Prostate gland (tissue), 2 donors: ENCODE measurements at regions not wholly inside any gene's neighbourhood (a gene's known extent, or its start where the extent isn't known, plus 50 kb on each side); places are given as distances from the start of the nearest gene placed in this dataset.

Experiments used
- DNase-seq: peaks from one replicate; pipeline ENCODE4 v3.0.0-alpha.2; 2019; ENCODE audit warnings: low spot score
- H3K27ac ChIP-seq, 2 donors: fragments of 200-600 bp; sonication (generic); 2 replicates each; pipeline ENCODE4 v1.5.1; 2017 to 2019
- H3K27me3 ChIP-seq: fragments of 200-600 bp; sonication (generic); replicated peaks from 2 replicates; pipeline ENCODE4 v1.5.1; 2019; ENCODE audit not compliant: insufficient read depth
- H3K36me3 ChIP-seq, 2 donors: fragments of 200-600 bp; sonication (generic); 1 replicate in 1 of 2; 2 replicates in 1 of 2; pipeline versions ENCODE4 v1.5.1 to v1.8.1; 2017 to 2019
- H3K4me1 ChIP-seq: fragments of 200-600 bp; sonication (generic); replicated peaks from 2 replicates; pipeline ENCODE4 v1.5.1; 2019
- H3K4me3 ChIP-seq, 2 donors: fragments of 200-600 bp; sonication (generic); 2 replicates each; pipeline ENCODE4 v1.5.1; 2017 to 2019
- H3K9me3 ChIP-seq: fragments of 200-600 bp; sonication (generic); 2 replicates; pipeline ENCODE4 v1.5.1; 2017
- CTCF ChIP-seq, 4 experiments: fragments of 200-600 bp in 2 of 4; fragments of 450-650 bp in 2 of 4; sonication (generic) in 2 of 4; IDR thresholded peaks; 1 replicate in 3 of 4; 2 replicates in 1 of 4; pipeline ENCODE4 v1.5.1; 2016 to 2019; ENCODE audit warnings: antibody characterized with exemption in 4 of 4, mild to moderate bottlenecking in 2 of 4, moderate library complexity in 2 of 4
- POLR2A ChIP-seq: fragments of 450-650 bp; IDR thresholded peaks from one replicate; pipeline ENCODE4 v1.6.1; 2016; ENCODE audit warnings: antibody characterized with exemption, mild to moderate bottlenecking
- POLR2AphosphoS5 ChIP-seq: sonication (generic); formaldehyde crosslinking; IDR thresholded peaks from one replicate; pipeline ENCODE4 v1.6.1; 2017; ENCODE audit warnings: antibody characterized with exemption
- WGBS: methylation state at CpG from one replicate; pipeline ENCODE4 v1.1.5; 2018; 5-methylcytosine and 5-hydroxymethylcytosine counted together
- intact Hi-C: fragments of 100-400 bp; cut with DNase I; formaldehyde crosslinking; loops from one replicate; pipeline ENCODE4 v1.14.2; 2022

DNA sequence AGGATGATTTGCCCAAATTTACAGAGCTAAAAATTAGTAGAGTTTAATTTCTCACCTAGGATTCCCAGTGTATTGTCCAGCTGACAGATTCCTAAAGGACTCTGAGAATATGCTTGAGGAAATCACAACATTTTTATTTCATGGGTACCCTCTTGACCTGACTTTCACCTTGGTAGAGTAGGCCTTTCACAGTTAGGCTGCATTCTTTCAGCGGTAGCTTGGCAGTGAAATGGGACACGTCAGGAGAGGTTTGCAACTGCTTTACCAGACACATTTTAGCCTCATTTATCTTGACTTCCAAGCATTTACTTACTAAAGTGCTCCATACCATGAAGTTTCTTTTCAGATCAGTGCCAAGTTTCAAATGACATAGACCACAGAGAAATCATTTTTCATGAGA is 937.9 kb upstream of the LRRTM1 start:
- no peak for TF ChIP-seq CTCF (IDR thresholded peaks at IDR 0.05)
- no peak for TF ChIP-seq POLR2A
- no peak for TF ChIP-seq POLR2AphosphoS5
- 48% methylated on average over 2 of the region's 2 CpGs for WGBS
- no peaks in the 10 kb centered on the region for H3K9me3 ChIP-seq
- no peaks in the 10 kb centered on the region for H3K4me1 ChIP-seq
- intact Hi-C loops = no loop called here
- H3K4me3 ChIP-seq = no peak overlapping the region
- H3K36me3 ChIP-seq = no peaks in the 10 kb centered on the region
- no peaks in the 10 kb centered on the region for H3K27me3 ChIP-seq
- no peak overlapping the region for H3K27ac ChIP-seq
- no peak for DNase-seq

- intact Hi-C loops = no loop called here
- WGBS = 61% methylated on average over 2 of the region's 2 CpGs
- DNase-seq = no peak
Observed at GRCh38 chr2:81238462-81238861, 933.9 kb upstream of the LRRTM1 start.

GRCh38 chr2:81235601-81236000 is 931.0 kb upstream of the LRRTM1 start:
- Histone ChIP-seq H3K9me3 (no peaks in the 10 kb centered on the region), H3K4me3 (no peak overlapping the region), H3K27ac (no peak overlapping the region), H3K27me3 (no peaks in the 10 kb centered on the region), H3K36me3 (no peaks in the 10 kb centered on the region), H3K4me1 (no peaks in the 10 kb centered on the region)
- 85% methylated on average over 1 of the region's 1 CpG for WGBS
- intact Hi-C loops = no loop called here
- DNase-seq = no peak
- TF ChIP-seq POLR2AphosphoS5 = no peak
- TF ChIP-seq CTCF (IDR thresholded peaks at IDR 0.05) = no peak
- TF ChIP-seq POLR2A = no peak

More at GRCh38 chr2:81238462-81238861, 933.9 kb upstream of the LRRTM1 start:
- Histone ChIP-seq H3K36me3 (no peaks in the 10 kb centered on the region), H3K27ac (no peak overlapping the region), H3K9me3 (no peaks in the 10 kb centered on the region), H3K27me3 (no peaks in the 10 kb centered on the region), H3K4me3 (no peak overlapping the region), H3K4me1 (no peaks in the 10 kb centered on the region)
- TF ChIP-seq POLR2AphosphoS5 (no peak), CTCF (IDR thresholded peaks at IDR 0.05) (no peak), POLR2A (no peak)

DNA sequence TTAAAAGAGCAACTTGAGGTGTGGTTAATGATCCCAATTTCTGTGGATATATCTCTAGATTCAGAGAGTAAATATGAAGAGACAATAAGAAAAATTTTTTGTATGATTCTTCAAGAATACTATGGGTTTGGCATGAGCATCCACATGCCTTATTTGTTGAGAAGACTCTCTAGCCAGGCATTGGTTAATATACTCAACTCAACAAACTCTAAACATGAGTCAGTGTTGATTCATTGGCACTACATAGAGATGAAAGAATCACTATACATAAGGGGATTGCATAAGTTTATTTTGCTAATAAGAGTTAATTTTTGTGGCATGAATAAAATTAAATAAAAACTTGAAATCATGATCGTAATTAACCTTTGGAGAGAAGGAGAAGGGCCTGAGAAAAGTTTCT is 930.2 kb upstream of the LRRTM1 start:
- intact Hi-C loops = no loop called here
- H3K9me3 ChIP-seq = no peaks in the 10 kb centered on the region
- TF ChIP-seq POLR2A (no peak), CTCF (IDR thresholded peaks at IDR 0.05) (no peak), POLR2AphosphoS5 (no peak)
- WGBS = 97% methylated on average over 1 of the region's 1 CpG
- DNase-seq = no peak
- no peaks in the 10 kb centered on the region for H3K36me3 ChIP-seq
- H3K4me1 ChIP-seq = no peaks in the 10 kb centered on the region
- H3K4me3 ChIP-seq = no peak overlapping the region
- H3K27ac ChIP-seq = no peak overlapping the region
- no peaks in the 10 kb centered on the region for H3K27me3 ChIP-seq

GRCh38 chr2:81225756-81226155 is 921.2 kb upstream of the LRRTM1 start:
- Histone ChIP-seq H3K27me3 (no peaks in the 10 kb centered on the region), H3K4me1 (no peaks in the 10 kb centered on the region), H3K4me3 (no peak overlapping the region), H3K36me3 (no peaks in the 10 kb centered on the region), H3K27ac (no peak overlapping the region), H3K9me3 (no peaks in the 10 kb centered on the region)
- TF ChIP-seq POLR2AphosphoS5 (no peak), CTCF (IDR thresholded peaks at IDR 0.05) (no peak), POLR2A (no peak)
- intact Hi-C loops = no loop called here
- no peak for DNase-seq
- 51% methylated on average over 4 of the region's 4 CpGs for WGBS
